Epithelial cell of esophagus (primary cell): ENCODE measurements at regions not wholly inside any gene's neighbourhood (a gene's known extent, or its start where the extent isn't known, plus 50 kb on each side); places are given as distances from the start of the nearest gene placed in this dataset.

Experiments
- DNase-seq: peaks from one replicate; pipeline ENCODE4 v3.0.0; 2010; ENCODE audit warnings: low read depth
- H3K4me3 ChIP-seq: 2 replicates; pipeline ENCODE4 v1.5.1; 2011; ENCODE audit warnings: mild to moderate bottlenecking, low read length, control low read depth
- TF ChIP-seq, protein P1 (sequence below): IDR thresholded peaks from 2 replicates; pipeline ENCODE4 v1.5.1; 2011; ENCODE audit warnings: low read depth, mild to moderate bottlenecking, low read length, control low read depth, inconsistent platforms; ENCODE audit not compliant: insufficient read depth; ENCODE audit errors: missing control alignments

- TF ChIP-seq, protein P1, sequence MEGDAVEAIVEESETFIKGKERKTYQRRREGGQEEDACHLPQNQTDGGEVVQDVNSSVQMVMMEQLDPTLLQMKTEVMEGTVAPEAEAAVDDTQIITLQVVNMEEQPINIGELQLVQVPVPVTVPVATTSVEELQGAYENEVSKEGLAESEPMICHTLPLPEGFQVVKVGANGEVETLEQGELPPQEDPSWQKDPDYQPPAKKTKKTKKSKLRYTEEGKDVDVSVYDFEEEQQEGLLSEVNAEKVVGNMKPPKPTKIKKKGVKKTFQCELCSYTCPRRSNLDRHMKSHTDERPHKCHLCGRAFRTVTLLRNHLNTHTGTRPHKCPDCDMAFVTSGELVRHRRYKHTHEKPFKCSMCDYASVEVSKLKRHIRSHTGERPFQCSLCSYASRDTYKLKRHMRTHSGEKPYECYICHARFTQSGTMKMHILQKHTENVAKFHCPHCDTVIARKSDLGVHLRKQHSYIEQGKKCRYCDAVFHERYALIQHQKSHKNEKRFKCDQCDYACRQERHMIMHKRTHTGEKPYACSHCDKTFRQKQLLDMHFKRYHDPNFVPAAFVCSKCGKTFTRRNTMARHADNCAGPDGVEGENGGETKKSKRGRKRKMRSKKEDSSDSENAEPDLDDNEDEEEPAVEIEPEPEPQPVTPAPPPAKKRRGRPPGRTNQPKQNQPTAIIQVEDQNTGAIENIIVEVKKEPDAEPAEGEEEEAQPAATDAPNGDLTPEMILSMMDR, result no peak
- no peak for DNase-seq
- no peak overlapping the region for H3K4me3 ChIP-seq
Measured at GRCh38 chr10:6327961-6328698, 125.4 kb downstream of the PFKFB3 start.

DNA sequence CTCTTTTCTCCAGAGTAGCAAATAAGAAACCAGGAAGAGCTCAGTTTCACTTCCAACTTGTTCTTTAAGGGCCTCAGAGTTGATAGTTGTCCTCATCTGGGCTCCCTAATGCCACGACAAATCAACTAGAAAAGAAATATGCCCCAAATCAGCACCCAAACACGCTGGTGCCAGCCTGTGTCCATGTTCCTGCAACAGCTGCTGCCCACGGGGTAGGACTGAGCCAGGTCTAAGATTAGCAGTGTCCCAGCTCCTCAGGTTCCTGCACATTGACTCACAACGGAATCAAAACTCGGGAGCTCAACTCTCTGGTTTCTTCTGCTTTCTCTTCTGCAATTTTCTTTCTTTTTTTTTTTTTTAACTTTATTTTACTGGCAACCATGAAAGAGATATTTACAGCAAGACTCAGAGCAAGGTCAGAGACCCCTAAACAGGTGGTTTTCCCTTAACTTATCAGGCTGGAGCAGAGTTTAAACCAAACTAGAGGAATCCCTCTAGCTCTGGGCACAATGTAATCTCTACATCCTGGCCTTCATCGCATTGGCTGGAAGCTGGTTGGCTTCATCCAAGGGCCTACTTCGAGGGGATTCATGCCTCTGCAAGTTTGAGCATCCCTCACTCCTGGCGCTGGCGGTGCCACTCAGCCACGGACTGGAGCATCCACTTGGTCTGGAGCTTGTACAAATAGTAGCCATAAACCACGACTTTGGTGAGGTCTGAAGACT, 126.1 kb downstream of the PFKFB3 start:
- no peak overlapping the region for H3K4me3 ChIP-seq
- TF ChIP-seq, protein P1, result no peak
- no peak for DNase-seq

DNA sequence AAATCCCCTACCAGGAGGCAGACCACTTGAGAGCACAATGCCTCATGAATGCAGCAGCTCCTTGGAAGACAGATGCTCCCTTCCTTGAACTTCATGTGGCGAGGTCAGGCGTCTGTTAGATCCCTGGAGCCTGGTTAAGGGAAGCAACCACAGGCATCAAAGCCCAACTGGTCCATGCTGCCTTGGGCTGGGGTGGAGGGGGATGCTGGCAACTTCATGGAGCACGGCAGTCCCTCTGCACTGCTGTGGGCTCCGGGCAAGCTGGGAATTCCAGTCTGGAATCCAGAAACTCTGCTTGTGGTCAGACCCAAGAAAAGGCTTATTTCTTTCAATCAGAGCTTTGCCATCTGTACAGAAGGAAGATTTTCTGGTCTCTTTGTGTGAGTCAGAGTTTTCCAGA, 130.4 kb downstream of the PFKFB3 start:
- no peak for DNase-seq
- TF ChIP-seq, protein P1, result no peak

DNA sequence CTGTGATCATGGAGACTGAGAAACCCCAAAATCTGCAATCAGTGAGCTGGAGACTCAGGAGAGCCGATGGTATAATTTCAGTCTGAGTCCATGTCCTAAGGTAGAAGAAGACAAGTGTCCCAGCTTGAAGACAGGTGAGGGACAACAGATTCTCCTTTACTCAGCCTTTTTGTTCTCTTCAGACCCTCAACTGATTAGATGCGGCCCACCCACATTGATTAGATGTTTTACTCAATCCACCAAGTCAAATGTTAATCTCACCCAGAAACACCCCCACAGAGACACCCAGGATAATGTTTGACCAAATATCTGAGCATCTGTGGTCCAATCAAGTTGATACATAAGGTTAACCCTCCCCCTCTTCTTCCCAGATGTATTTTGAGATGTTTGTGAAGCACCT, 131.2 kb downstream of the PFKFB3 start:
- DNase-seq, result no peak
- H3K4me3 ChIP-seq, result no peak overlapping the region
- TF ChIP-seq, protein P1, result no peak

More for the DNA sequence above, 130.4 kb downstream of the PFKFB3 start:
- H3K4me3 ChIP-seq, result no peak overlapping the region

- DNase-seq, result no peak
- no peak overlapping the region for H3K4me3 ChIP-seq
- TF ChIP-seq, protein P1, result no peak
Measured at GRCh38 chr10:6336016-6336415, 133.3 kb downstream of the PFKFB3 start.

DNA sequence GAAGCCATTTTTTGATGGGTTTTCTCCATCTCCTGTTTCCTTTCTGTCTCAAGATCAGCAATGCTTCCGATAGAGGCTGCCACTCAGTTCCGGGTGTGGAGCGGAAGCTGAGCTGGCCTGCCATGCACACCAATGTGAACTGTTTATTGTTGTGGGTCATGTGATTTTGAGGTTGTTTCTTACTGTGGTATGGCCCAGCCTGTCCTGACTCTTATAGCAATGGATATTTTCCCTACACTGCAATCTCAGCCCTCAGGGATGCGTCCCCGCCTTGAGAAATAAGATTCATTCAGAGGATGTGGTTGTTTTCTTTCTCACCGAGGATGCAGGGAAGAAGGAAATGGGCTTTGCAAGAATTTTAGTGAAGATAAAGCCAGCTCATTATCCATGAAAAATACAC, 134.7 kb downstream of the PFKFB3 start:
- TF ChIP-seq, protein P1, result no peak
- DNase-seq, result no peak
- H3K4me3 ChIP-seq, result no peak overlapping the region
